ENCODE measurements at regions not wholly inside any gene's neighbourhood (a gene's known extent, or its start where the extent isn't known, plus 50 kb on each side); places are given as distances from the start of the nearest gene placed in this dataset.

- Histone ChIP-seq H3K36me3 (no peaks in the 10 kb centered on the region), H3K9me3 (no peaks in the 10 kb centered on the region), H3K27ac (no peak overlapping the region), H3K27me3 (ENCODE audit: low read depth) (peaks cover 5% of the 10 kb centered on the region), H3K4me3 (no peak overlapping the region), H3K4me1 (no peaks in the 10 kb centered on the region)
- ATAC-seq, result no peak
- intact Hi-C loops (cut with DNase I), result no loop called here
- DNase-seq, result no peak
- TF ChIP-seq, protein P1, sequence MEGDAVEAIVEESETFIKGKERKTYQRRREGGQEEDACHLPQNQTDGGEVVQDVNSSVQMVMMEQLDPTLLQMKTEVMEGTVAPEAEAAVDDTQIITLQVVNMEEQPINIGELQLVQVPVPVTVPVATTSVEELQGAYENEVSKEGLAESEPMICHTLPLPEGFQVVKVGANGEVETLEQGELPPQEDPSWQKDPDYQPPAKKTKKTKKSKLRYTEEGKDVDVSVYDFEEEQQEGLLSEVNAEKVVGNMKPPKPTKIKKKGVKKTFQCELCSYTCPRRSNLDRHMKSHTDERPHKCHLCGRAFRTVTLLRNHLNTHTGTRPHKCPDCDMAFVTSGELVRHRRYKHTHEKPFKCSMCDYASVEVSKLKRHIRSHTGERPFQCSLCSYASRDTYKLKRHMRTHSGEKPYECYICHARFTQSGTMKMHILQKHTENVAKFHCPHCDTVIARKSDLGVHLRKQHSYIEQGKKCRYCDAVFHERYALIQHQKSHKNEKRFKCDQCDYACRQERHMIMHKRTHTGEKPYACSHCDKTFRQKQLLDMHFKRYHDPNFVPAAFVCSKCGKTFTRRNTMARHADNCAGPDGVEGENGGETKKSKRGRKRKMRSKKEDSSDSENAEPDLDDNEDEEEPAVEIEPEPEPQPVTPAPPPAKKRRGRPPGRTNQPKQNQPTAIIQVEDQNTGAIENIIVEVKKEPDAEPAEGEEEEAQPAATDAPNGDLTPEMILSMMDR (IDR thresholded peaks at IDR 0.05), result no peak
Measured at GRCh38 chr2:20929721-20930120, 106.8 kb upstream of the LDAH start.

DNA sequence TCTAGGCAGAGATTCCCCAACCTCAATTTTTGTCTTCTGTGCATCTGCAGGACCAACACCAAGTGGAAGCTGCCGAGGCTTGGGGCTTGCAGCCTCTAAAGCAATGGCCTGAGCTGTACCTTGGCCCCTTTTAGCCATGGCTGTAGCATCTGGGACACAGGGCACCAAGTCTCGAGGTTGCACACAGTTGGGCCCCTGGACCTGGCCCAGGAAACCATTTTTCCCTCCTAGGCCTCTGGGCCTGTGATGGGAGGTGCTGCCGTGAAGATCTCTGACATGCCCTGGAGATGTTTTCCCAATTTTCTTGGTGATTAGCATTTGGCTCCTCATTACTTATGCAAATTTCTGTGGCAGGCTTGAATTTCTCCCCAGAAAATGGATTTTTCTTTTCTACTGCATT lies 105.7 kb upstream of the LDAH start:
- ATAC-seq, result no peak
- intact Hi-C loops (cut with DNase I), result no loop called here
- Histone ChIP-seq H3K36me3 (no peaks in the 10 kb centered on the region), H3K27ac (no peak overlapping the region), H3K4me1 (no peaks in the 10 kb centered on the region), H3K9me3 (no peaks in the 10 kb centered on the region), H3K4me3 (no peak overlapping the region), H3K27me3 (ENCODE audit: low read depth) (peaks cover 5% of the 10 kb centered on the region)
- no peak for DNase-seq
- TF ChIP-seq, protein P1 (IDR thresholded peaks at IDR 0.05), result no peak

DNA sequence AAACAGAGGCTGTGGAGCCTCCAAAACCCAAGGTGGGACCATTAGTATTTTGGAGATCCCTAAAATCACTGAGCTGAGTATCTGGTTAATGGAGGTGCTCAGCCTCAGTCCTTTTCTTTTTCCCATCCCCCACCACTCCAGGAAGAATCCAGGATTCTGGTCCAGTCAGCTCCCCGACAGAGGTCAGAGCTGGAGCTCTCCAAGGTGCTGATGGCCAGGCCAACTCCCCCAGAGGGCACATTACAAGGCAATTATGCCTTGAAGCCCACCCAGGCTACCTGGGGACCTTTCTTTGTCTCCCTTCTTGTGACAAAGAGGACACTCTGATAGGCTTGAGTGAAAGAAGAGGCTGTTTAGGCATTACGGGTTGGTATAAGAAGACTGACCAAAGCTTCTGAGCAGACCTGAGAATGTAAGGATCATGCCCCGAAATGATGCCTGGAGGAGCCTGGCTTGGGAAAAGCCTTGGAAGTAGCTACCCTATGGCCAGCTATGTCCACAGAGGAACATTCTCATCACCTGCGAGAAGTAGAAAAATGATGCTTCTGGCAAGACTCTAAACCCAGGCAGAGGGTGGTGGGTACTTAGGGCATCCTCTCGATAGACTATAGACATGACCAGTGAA lies 102.5 kb upstream of the LDAH start:
- H3K27me3 ChIP-seq (ENCODE audit: low read depth), result no peaks in the 10 kb centered on the region
- no peaks in the 10 kb centered on the region for H3K9me3 ChIP-seq
- no peak overlapping the region for H3K4me3 ChIP-seq
- no peaks in the 10 kb centered on the region for H3K36me3 ChIP-seq
- H3K4me1 ChIP-seq, result no peaks in the 10 kb centered on the region
- intact Hi-C loops (cut with DNase I), result no loop called here
- no peak for ATAC-seq
- DNase-seq, result no peak
- no peak overlapping the region for H3K27ac ChIP-seq
- TF ChIP-seq, protein P1 (IDR thresholded peaks at IDR 0.05), result no peak

DNA sequence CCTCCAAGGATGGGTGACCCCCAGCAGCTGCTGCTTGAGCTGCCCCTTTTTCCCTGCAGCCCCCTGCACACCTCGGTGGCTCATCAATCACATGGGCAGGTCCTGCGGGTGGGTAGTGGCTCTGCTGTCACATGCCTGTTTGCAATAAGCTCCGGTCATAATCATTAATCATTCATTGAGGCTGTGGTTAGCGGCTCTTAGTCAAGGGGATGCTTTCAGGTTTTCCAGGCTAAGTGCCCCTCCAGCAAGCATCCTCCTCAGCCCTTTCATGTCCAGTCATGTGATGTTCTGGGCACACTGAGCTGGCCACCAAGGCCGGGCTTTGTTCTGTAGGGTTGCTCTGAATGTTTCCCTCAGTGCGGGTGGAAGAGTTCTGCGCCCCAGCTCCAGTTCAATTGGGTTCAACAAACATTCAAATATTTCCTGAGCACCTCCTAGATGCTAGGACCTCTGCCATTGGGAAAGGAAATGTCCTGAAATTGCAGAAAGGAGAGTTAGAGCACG lies 96.4 kb upstream of the LDAH start:
- Histone ChIP-seq H3K27ac (no peak overlapping the region), H3K36me3 (no peaks in the 10 kb centered on the region), H3K4me3 (no peak overlapping the region), H3K9me3 (no peaks in the 10 kb centered on the region), H3K27me3 (ENCODE audit: low read depth) (peaks cover 6% of the 10 kb centered on the region), H3K4me1 (no peaks in the 10 kb centered on the region)
- TF ChIP-seq, protein P1 (IDR thresholded peaks at IDR 0.05), result no peak
- no peak for DNase-seq
- ATAC-seq, result no peak
- intact Hi-C loops (cut with DNase I), result no loop called here

- no peak for ATAC-seq
- no peaks in the 10 kb centered on the region for H3K4me1 ChIP-seq
- intact Hi-C loops (cut with DNase I), result no loop called here
- TF ChIP-seq, protein P1 (IDR thresholded peaks at IDR 0.05), result no peak
- no peak overlapping the region for H3K4me3 ChIP-seq
- H3K36me3 ChIP-seq, result no peaks in the 10 kb centered on the region
- no peak overlapping the region for H3K27ac ChIP-seq
- H3K27me3 ChIP-seq (ENCODE audit: low read depth), result peaks cover 6% of the 10 kb centered on the region
- DNase-seq, result no peak
- H3K9me3 ChIP-seq, result no peaks in the 10 kb centered on the region
Measured at GRCh38 chr2:20917719-20918572, 95.0 kb upstream of the LDAH start.

Data from lower lobe of right lung (tissue), 2 donors.